Kidney (tissue), 13 donors: ENCODE measurements at regions not wholly inside any gene's neighbourhood (a gene's known extent, or its start where the extent isn't known, plus 50 kb on each side); places are given as distances from the start of the nearest gene placed in this dataset.

Experiments
- DNase-seq, 5 donors: peaks; one replicate each; pipeline ENCODE4 v3.0.0-alpha.2; 2013 to 2020
- FAIRE-seq: peaks from 2 replicates; lab custom pipeline; 2012; peaks lifted over from hg19 to GRCh38; lab: Jason Lieb, UNC
- H3K27ac ChIP-seq, 2 donors: one replicate each; pipeline ENCODE4 v1.7.0; 2013; ENCODE audit warnings: low read depth in 2 of 2, low read length in 2 of 2, inconsistent platforms in 1 of 2
- H3K27me3 ChIP-seq: one replicate; pipeline ENCODE4 v1.7.1; 2013; ENCODE audit warnings: low read length, inconsistent platforms; ENCODE audit not compliant: control insufficient read depth, insufficient read depth
- H3K36me3 ChIP-seq, 3 donors: one replicate each; pipeline versions ENCODE4 v1.7.0 to v1.7.1; 2013; ENCODE audit warnings: low read length in 3 of 3, control low read depth in 1 of 3, inconsistent platforms in 1 of 3; ENCODE audit not compliant: insufficient read depth in 3 of 3, control insufficient read depth in 2 of 3
- H3K4me1 ChIP-seq, 3 donors: one replicate each; pipeline versions ENCODE4 v1.7.0 to v1.7.1; 2013; ENCODE audit warnings: low read length in 3 of 3, inconsistent platforms in 1 of 3, low read depth in 1 of 3; ENCODE audit not compliant: control insufficient read depth in 2 of 3, insufficient read depth in 2 of 3
- H3K4me3 ChIP-seq, 3 donors: one replicate each; pipeline versions ENCODE4 v1.7.0 to v1.8.1; 2013; ENCODE audit warnings: low read length in 3 of 3, control low read depth in 1 of 3, inconsistent platforms in 1 of 3
- H3K9ac ChIP-seq, 3 donors: one replicate each; pipeline versions ENCODE4 v1.7.0 to v1.7.1; 2013; ENCODE audit warnings: low read length in 3 of 3, control low read depth in 1 of 3, inconsistent platforms in 1 of 3
- H3K9me3 ChIP-seq, 3 donors: one replicate each; pipeline versions ENCODE4 v1.7.0 to v1.7.1; 2013; ENCODE audit warnings: low read length in 3 of 3, control low read depth in 1 of 3, inconsistent platforms in 1 of 3; ENCODE audit not compliant: control insufficient read depth in 2 of 3, insufficient read depth in 1 of 3
- CTCF ChIP-seq: IDR thresholded peaks from 3 replicates; pipeline ENCODE4 v1.5.1; 2012; ENCODE audit warnings: mild to moderate bottlenecking, moderate library complexity, borderline replicate concordance; ENCODE audit not compliant: insufficient read depth; ENCODE audit errors: extremely low read depth
- intact Hi-C: fragments of 100-400 bp; cut with DNase I; formaldehyde crosslinking; loops from one replicate; pipeline ENCODE4 v1.11.1; 2022
- donor health status: control.
- donor health status: control.
- donor health status: control.
- donor health status: control.
- donor health status: control.
- donor health status: DM: yes; HTN: yes; CAD: no.
- donor health status: Normal renal cell carcinoma (clear cell type).

GRCh38 chr2:53519918-53520841 is 247.4 kb upstream of the CHAC2 start:
- H3K27me3 ChIP-seq = no peaks in the 10 kb centered on the region
- H3K9me3 ChIP-seq = peaks cover 0 to 2% (median 0%) of the 10 kb centered on the region in 3 donors
- peak in 2 of 5 donors; percentile 25 to 31 for DNase-seq
- intact Hi-C loops = no loop called here
- no peak overlapping the region for H3K4me3 ChIP-seq
- H3K27ac ChIP-seq = no peak overlapping the region
- TF ChIP-seq CTCF = no peak
- no peak for FAIRE-seq
- no peaks in the 10 kb centered on the region for H3K4me1 ChIP-seq
- H3K9ac ChIP-seq = no peak overlapping the region
- H3K36me3 ChIP-seq = no peaks in the 10 kb centered on the region

- Histone ChIP-seq H3K27ac (no peak overlapping the region), H3K4me1 (no peaks in the 10 kb centered on the region), H3K4me3 (no peak overlapping the region), H3K36me3 (no peaks in the 10 kb centered on the region), H3K27me3 (no peaks in the 10 kb centered on the region), H3K9ac (no peak overlapping the region), H3K9me3 (peaks cover 0 to 2% (median 0%) of the 10 kb centered on the region in 3 donors)
- no peak for TF ChIP-seq CTCF
- intact Hi-C loops = no loop called here
- FAIRE-seq = no peak
- no peak for DNase-seq
Measured at GRCh38 chr2:53517406-53517805, 250.2 kb upstream of the CHAC2 start.

GRCh38 chr2:53516650-53517049 is 251.0 kb upstream of the CHAC2 start:
- no peaks in the 10 kb centered on the region for H3K27me3 ChIP-seq
- no peak for TF ChIP-seq CTCF
- DNase-seq (no peak), FAIRE-seq (no peak)
- no peak overlapping the region for H3K27ac ChIP-seq
- H3K36me3 ChIP-seq = no peaks in the 10 kb centered on the region
- no peak overlapping the region for H3K4me3 ChIP-seq
- no peaks in the 10 kb centered on the region for H3K9me3 ChIP-seq
- no peak overlapping the region for H3K9ac ChIP-seq
- intact Hi-C loops = no loop called here
- H3K4me1 ChIP-seq = no peaks in the 10 kb centered on the region
